IPS-18c (cell line): ENCODE measurements at regions not wholly inside any gene's neighbourhood (a gene's known extent, or its start where the extent isn't known, plus 50 kb on each side); places are given as distances from the start of the nearest gene placed in this dataset.

Source experiments
- H3K4me3 ChIP-seq: 2 replicates; pipeline ENCODE4 v1.7.0; 2013; ENCODE audit warnings: low read depth, mild to moderate bottlenecking, low read length, moderate library complexity; ENCODE audit not compliant: insufficient read depth
- H3K9me3 ChIP-seq: one replicate; pipeline ENCODE4 v1.6.1; 2013; ENCODE audit warnings: mild to moderate bottlenecking, low read length, moderate library complexity; ENCODE audit not compliant: control insufficient read depth, insufficient read depth

DNA sequence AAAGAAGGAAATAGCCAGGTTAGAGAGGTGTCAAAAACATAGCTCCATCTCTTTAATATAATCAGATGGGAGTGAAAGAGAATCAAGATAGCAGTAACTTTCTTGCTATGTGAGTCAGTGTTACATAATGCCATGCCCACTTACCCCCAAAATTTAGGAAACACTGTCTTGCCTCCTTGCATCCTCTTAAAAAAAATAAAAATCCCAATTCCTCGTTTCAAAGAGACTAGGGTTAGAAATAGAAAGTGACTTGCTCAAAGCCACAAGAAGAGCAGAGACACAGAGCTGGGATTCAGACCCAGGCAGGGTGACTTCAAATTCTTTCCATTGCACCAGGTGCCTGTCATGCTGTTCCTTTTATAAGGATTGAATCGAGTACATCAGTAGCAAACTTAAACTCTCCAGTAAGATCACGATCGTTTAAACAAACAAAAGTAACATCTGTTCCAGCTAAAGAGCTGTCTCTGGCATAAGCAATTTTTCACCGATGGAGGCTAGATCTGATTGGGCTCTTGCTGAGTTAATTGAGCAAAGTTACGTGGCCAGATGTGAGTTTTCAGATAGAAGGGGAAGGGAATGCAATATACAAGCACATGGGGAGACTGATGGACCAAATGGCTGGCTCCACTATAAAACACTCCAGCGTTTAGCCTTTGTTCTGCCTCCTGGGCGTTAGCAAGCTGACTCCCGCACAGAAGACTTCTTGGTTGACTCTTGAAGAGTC is 176.9 kb downstream of the PALM2AKAP2 start:
- no peaks in the 10 kb centered on the region for H3K9me3 ChIP-seq
- no peak overlapping the region for H3K4me3 ChIP-seq

DNA sequence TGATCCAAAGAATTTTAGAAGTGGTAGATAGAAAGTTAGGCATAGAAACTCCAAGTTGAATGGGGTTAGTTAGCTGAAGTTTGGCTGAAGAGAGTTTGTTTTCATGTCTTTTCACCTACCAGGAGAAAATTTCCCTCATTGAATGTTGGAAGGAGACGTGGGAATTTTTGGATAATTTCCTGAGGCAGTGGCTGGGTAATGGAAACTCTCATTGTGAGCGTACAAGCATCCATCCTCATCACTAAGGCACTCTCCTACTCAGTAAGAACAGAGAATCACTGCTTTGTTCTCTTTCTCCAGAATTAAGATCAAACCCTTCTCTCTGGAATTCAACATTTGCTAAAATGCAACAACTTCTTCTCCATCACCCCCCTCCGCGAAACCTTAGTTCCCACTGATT is 179.7 kb downstream of the PALM2AKAP2 start:
- Histone ChIP-seq H3K9me3 (no peaks in the 10 kb centered on the region), H3K4me3 (no peak overlapping the region)

DNA sequence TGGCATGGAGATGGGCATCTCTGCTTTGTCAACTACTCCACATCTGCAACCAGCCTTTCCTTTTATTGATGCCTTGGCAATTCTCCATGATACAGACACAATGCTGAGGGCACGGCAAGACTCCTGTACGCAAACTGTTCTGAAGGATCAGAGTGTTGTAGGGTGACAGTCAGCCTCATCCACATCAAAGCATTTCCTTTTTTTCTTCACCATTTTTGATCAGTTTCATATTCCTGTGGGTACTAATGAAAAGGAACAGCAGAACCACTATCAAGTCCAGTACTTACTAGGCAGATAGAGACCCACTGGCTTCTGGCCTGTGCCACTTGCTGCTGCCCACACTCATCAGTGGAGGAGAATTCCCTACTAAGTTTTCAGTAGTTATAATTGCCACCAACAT is 181.6 kb downstream of the PALM2AKAP2 start:
- Histone ChIP-seq H3K9me3 (no peaks in the 10 kb centered on the region), H3K4me3 (no peak overlapping the region)

DNA sequence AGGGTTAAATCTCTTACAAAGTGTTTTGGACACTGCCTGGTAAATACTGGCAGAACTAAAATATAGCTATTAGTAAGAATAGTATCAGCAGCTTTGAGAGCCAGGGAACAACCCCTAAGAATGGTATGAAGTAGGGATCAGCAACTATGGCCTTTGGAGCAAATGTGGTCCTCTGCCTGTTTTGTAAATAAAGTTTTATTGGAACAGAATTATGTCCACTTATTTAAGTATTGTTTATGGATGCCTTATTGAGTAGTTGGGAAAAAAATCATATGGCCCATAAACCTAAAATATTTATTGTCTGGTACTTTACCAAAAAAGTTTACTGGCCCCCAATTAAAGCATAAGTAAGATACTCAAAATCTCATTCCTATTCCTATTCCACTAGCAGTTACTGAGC is 182.2 kb downstream of the PALM2AKAP2 start:
- no peaks in the 10 kb centered on the region for H3K9me3 ChIP-seq
- no peak overlapping the region for H3K4me3 ChIP-seq

DNA sequence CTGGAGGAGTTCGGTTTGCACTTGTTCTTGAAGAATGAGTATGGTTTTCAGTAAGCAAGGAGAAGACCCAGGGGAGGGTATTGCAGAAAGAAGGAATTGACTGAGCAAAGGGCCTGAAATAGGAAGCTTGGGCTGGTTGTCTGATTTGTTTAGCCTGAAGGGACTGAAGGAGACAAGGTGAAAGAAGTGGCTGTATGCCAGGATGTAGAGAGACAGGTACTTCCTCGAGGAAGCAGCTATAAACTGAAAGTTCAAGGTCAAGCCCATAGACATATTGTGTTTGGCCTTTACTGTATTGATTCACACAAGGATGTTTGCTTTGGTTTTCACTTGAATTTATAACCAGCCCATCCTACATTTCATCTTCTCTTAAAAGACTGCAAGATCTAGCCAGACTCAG is 183.1 kb downstream of the PALM2AKAP2 start:
- no peaks in the 10 kb centered on the region for H3K9me3 ChIP-seq
- no peak overlapping the region for H3K4me3 ChIP-seq

- Histone ChIP-seq H3K4me3 (no peak overlapping the region), H3K9me3 (no peaks in the 10 kb centered on the region)
Observed at GRCh38 chr9:109966643-109967368, 186.8 kb downstream of the PALM2AKAP2 start.

GRCh38 chr9:109967651-109968642 is 187.9 kb downstream of the PALM2AKAP2 start:
- Histone ChIP-seq H3K4me3 (no peak overlapping the region), H3K9me3 (no peaks in the 10 kb centered on the region)

- no peak overlapping the region for H3K4me3 ChIP-seq
- H3K9me3 ChIP-seq = no peaks in the 10 kb centered on the region
Observed at GRCh38 chr9:109969011-109969410, 189.0 kb downstream of the PALM2AKAP2 start.

GRCh38 chr9:109969573-109970237 is 189.7 kb downstream of the PALM2AKAP2 start:
- H3K4me3 ChIP-seq = no peak overlapping the region
- no peaks in the 10 kb centered on the region for H3K9me3 ChIP-seq

GRCh38 chr9:109971226-109971625 is 191.2 kb downstream of the PALM2AKAP2 start:
- Histone ChIP-seq H3K4me3 (no peak overlapping the region), H3K9me3 (no peaks in the 10 kb centered on the region)

DNA sequence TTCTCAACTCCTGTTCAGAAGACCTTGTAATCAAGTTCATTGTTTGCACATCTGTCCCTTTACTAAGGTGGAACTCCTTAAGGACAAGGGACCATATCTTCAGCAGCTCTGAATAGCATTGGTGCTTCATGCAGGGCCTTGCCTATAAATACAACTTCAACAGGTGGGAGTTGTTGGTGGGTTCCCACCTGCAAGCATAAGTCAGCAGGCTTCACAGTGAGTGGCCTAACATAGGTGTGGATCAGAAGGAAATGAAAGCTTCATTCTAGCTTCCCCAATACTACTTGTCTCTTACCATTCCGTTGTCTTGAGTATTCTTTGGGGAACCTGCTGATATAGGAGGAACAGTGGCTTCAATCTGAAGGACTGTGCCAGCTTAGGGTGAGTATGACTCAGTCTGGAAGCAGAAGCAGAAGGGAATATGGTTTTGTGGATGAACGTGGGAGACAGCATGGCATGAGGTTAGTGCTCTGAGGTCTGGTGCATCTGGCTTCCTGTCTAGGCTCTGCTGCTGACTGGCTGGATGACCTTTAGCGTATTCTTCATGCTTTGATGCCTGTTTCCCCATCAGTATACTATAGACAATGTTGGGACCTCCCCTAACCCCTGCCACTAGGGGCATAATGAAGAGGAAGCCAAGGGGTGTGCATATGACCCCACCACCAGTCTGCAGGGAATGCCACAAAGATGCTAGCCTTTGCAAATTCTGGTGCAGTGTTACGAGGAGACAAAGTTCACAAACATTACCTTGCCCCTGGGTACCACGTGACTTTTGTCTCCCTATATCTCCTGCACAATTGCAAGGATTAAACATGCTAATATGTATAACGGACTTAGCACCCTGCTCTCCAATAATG is 192.3 kb downstream of the PALM2AKAP2 start:
- H3K9me3 ChIP-seq = no peaks in the 10 kb centered on the region
- H3K4me3 ChIP-seq = no peak overlapping the region

DNA sequence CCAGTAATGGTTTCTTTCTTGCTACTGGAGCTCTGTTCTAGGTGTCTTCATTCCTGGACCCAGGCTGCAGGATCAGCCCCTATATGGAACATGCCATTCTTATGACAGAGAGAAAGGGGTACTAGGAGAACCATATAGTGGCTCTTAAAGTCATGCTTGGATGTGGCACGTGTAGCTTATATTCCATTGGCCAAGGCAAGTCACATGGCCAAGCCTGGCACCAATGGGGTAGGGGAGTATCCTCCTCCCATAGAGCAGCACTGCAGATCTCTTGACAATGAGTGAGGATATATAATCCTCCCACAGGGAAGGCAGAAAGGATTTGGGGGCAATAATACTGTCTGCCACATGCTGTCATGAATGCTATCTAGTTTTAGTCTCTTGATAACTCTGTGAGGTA is 193.3 kb downstream of the PALM2AKAP2 start:
- Histone ChIP-seq H3K4me3 (no peak overlapping the region), H3K9me3 (no peaks in the 10 kb centered on the region)

- Histone ChIP-seq H3K9me3 (no peaks in the 10 kb centered on the region), H3K4me3 (no peak overlapping the region)
Observed at GRCh38 chr9:109974143-109974917, 194.3 kb downstream of the PALM2AKAP2 start.

GRCh38 chr9:109974918-109975276 is 194.9 kb downstream of the PALM2AKAP2 start:
- Histone ChIP-seq H3K9me3 (no peaks in the 10 kb centered on the region), H3K4me3 (no peak overlapping the region)

- no peak overlapping the region for H3K4me3 ChIP-seq
- no peaks in the 10 kb centered on the region for H3K9me3 ChIP-seq
Observed at GRCh38 chr9:109975574-109976295, 195.7 kb downstream of the PALM2AKAP2 start.
